ENCODE measurements at regions not wholly inside any gene's neighbourhood (a gene's known extent, or its start where the extent isn't known, plus 50 kb on each side); places are given as distances from the start of the nearest gene placed in this dataset.
"Not testable (repeated sequence)": the region's sequence is repeated elsewhere in the genome, so short reads cannot be mapped to it uniquely, and the experiment has no call there.

DNA sequence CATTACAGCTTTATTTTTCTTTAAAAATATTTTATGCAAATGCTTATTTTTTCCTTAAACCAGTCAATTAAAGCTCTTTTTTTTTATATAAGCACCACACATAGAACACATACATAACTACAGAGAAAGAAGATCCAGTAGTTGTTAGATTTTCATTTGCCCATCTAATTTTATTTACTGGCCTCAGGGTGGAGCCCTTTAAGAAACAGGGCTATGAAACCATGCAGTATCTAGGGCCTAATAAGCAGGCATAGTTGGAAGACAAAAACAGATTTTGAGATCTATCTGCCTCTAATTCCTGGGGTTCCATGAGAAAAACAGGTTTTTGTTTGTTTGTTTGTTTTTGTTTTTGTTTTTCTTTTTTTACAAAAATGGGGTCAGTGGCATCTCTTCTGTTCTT is 120.6 kb downstream of the BCHE start:
- Mint-ChIP-seq H3K27me3 (ENCODE audit: insufficient read depth) (no peaks in the 10 kb centered on the region), H3K27ac (no peak overlapping the region), H3K4me1 (ENCODE audit: low read depth) (no peaks in the 10 kb centered on the region), H3K9me3 (no peaks in the 10 kb centered on the region), H3K36me3 (ENCODE audit: low read depth) (no peaks in the 10 kb centered on the region), H3K4me3 (no peak overlapping the region)
- no peak for DNase-seq (ENCODE audit: low spot score)
- intact Hi-C loops (cut with micrococcal nuclease): no loop called here

DNA sequence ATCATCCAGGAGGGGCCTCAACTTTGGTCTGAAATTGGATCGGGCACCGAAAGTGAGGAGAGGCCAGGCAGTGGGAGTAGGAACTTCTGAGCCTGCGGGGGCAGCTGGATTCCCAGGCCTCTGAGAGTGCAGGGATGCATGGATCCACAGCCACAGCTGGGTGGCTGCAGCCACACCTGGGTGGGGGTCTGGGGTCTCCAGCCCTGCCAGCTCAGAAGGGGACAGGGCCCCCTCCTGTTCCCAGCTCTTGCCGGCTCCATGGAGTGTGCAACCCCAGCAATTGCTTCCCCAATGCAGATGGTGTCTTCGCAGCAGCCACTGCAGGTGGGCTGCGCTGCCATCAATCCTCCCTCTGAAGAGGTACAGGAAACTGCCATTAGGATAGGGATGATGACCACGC is 123.7 kb downstream of the BCHE start:
- DNase-seq (ENCODE audit: low spot score): no peak
- no peaks in the 10 kb centered on the region for H3K27me3 Mint-ChIP-seq (ENCODE audit: insufficient read depth)

DNA sequence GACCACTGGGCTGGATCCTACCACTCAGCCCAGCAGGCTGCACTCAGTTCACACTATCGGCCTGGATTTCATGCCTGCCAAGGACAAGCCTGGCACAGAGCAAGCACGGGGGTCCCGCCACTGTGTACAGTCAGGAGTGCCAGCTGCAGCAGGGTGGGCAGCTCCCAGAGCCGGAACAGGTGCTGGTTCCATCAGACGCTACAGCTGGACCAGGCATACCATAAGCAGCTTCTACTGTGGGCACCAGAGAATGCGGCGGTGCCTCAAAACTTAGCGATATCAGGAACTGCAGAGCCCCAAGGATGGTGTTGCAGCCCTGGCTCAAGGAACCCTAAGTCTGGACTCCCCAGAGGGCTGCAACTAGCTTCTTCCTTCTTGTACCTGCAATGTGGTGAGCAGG is 124.8 kb downstream of the BCHE start:
- intact Hi-C loops (cut with micrococcal nuclease): no loop called here
- Mint-ChIP-seq H3K4me3 (no peak overlapping the region), H3K36me3 (ENCODE audit: low read depth) (no peaks in the 10 kb centered on the region), H3K27ac (no peak overlapping the region), H3K27me3 (ENCODE audit: insufficient read depth) (no peaks in the 10 kb centered on the region), H3K9me3 (no peaks in the 10 kb centered on the region), H3K4me1 (ENCODE audit: low read depth) (no peaks in the 10 kb centered on the region)
- DNase-seq (ENCODE audit: low spot score): no peak

More for the DNA sequence above, 123.7 kb downstream of the BCHE start:
- H3K9me3 Mint-ChIP-seq: no peaks in the 10 kb centered on the region
- no peak overlapping the region for H3K4me3 Mint-ChIP-seq
- intact Hi-C loops (cut with micrococcal nuclease): no loop called here
- H3K27ac Mint-ChIP-seq: no peak overlapping the region
- no peaks in the 10 kb centered on the region for H3K36me3 Mint-ChIP-seq (ENCODE audit: low read depth)
- no peaks in the 10 kb centered on the region for H3K4me1 Mint-ChIP-seq (ENCODE audit: low read depth)

DNA sequence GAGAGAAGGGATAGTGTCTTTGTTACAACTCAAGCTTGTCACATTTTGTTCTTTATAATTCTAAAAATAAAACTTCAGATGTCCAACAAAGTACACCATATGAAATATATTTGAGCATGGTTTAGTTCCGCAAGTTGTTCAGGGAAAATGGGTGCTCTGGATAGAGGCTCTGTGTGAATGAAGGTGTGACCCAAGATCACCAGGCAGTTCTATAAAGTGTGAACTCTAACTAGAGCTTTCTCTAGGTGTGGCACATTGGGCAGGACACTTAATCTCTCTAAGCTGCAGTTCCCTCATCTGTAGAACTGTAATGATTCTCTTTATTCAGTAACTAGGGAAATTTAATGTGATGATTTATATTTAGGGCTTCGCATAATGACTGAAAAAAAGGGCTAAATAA is 139.3 kb downstream of the BCHE start:
- intact Hi-C loops (cut with micrococcal nuclease): no loop called here
- no peak overlapping the region for H3K27ac Mint-ChIP-seq
- no peak overlapping the region for H3K4me3 Mint-ChIP-seq
- no peak for DNase-seq (ENCODE audit: low spot score)
- no peaks in the 10 kb centered on the region for H3K27me3 Mint-ChIP-seq (ENCODE audit: insufficient read depth)
- H3K36me3 Mint-ChIP-seq (ENCODE audit: low read depth): no peaks in the 10 kb centered on the region
- no peaks in the 10 kb centered on the region for H3K9me3 Mint-ChIP-seq
- no peaks in the 10 kb centered on the region for H3K4me1 Mint-ChIP-seq (ENCODE audit: low read depth)

DNA sequence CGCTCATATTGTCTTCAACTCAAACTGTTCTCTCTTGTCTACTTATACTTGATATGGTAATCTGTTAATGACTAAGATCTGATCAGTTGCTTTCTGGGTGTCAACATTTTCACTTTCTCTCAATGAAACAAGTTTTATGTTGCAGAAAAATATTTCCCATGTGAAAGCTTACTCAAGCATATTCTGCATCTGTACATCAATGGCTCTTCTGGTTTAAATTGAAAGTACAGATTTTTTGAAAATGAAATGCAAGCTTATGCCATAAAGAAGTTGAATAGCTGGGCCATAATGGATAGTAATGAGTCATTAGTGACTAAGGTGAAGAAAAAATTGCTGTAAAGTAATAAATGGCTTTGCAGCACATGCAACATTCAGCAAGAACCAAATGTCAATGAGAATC is 140.7 kb downstream of the BCHE start:
- no peaks in the 10 kb centered on the region for H3K4me1 Mint-ChIP-seq (ENCODE audit: low read depth)
- no peak overlapping the region for H3K4me3 Mint-ChIP-seq
- DNase-seq (ENCODE audit: low spot score): no peak
- intact Hi-C loops (cut with micrococcal nuclease): no loop called here
- no peaks in the 10 kb centered on the region for H3K36me3 Mint-ChIP-seq (ENCODE audit: low read depth)
- H3K9me3 Mint-ChIP-seq: peaks cover 4% of the 10 kb centered on the region
- H3K27me3 Mint-ChIP-seq (ENCODE audit: insufficient read depth): no peaks in the 10 kb centered on the region
- no peak overlapping the region for H3K27ac Mint-ChIP-seq

DNA sequence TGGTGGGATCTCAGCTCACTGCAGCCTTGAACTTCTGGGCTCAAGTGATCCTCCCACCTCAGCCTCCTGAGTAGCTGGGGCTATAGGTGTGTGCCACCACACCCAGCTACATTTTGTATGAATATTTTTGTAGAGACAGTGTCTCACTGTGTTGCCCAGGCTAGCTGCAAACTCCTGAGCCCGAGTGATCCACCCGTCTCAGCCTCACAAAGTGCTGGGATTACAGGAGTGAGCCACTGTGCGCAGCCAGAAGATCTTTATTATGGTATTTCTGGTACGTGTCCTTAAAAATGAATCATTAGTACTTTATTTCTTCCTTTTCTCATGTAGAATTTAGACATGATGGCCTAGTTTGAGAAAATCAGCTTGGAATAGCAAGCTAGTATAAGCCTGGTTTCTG is 153.3 kb downstream of the BCHE start:
- H3K9me3 Mint-ChIP-seq: no peaks in the 10 kb centered on the region
- no peaks in the 10 kb centered on the region for H3K36me3 Mint-ChIP-seq (ENCODE audit: low read depth)
- intact Hi-C loops (cut with micrococcal nuclease): no loop called here

DNA sequence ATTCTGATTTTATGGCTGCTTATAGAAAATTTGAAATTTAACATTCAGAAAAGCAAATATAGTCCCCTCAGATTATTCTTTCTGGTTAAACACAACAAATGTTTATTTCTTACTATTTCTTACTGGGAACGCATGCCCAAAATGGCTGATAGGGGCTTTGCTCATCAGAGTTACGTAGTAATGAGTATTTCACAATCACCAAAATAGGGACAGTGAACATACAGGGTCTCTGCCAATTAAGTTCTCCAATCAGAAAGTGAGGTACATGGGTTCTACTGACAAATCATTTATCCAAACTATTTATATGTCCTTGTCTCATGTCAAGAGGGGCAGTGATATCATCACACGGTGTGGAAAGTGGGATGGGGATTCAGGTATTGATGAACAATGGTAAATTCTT is 154.5 kb downstream of the BCHE start:
- H3K9me3 Mint-ChIP-seq: no peaks in the 10 kb centered on the region
- intact Hi-C loops (cut with micrococcal nuclease): no loop called here
- no peak overlapping the region for H3K27ac Mint-ChIP-seq
- DNase-seq (ENCODE audit: low spot score): no peak
- H3K4me3 Mint-ChIP-seq: no peak overlapping the region
- no peaks in the 10 kb centered on the region for H3K4me1 Mint-ChIP-seq (ENCODE audit: low read depth)
- no peaks in the 10 kb centered on the region for H3K27me3 Mint-ChIP-seq (ENCODE audit: insufficient read depth)
- H3K36me3 Mint-ChIP-seq (ENCODE audit: low read depth): no peaks in the 10 kb centered on the region

More for the DNA sequence above, 153.3 kb downstream of the BCHE start:
- Mint-ChIP-seq H3K27me3 (ENCODE audit: insufficient read depth) (no peaks in the 10 kb centered on the region), H3K27ac (no peak overlapping the region), H3K4me1 (ENCODE audit: low read depth) (no peaks in the 10 kb centered on the region), H3K4me3 (no peak overlapping the region)
- no peak for DNase-seq (ENCODE audit: low spot score)

DNA sequence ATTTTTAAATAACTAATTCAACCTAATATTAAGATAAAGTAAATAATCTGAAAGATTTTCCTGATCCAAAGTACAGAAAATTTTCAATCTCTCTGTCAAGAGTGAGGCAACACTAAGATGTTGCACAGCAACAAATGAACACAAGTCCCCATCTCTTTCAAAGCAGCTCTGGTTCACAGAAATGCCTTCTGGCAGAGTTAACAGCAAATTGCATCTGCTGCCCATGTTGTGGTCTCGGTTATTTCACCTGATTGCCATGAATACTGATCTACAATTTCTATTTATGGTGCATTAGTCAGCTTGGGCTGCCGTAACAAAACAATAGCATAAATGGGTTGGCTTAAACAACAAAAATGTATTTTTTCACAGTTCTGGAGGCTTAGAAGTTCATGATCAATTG is 167.3 kb downstream of the BCHE start:
- H3K4me3 Mint-ChIP-seq: no peak overlapping the region
- H3K36me3 Mint-ChIP-seq (ENCODE audit: low read depth): no peaks in the 10 kb centered on the region
- intact Hi-C loops (cut with micrococcal nuclease): no loop called here
- H3K9me3 Mint-ChIP-seq: peaks cover 10% of the 10 kb centered on the region
- H3K4me1 Mint-ChIP-seq (ENCODE audit: low read depth): no peaks in the 10 kb centered on the region
- no peak for DNase-seq (ENCODE audit: low spot score)
- no peaks in the 10 kb centered on the region for H3K27me3 Mint-ChIP-seq (ENCODE audit: insufficient read depth)
- no peak overlapping the region for H3K27ac Mint-ChIP-seq

DNA sequence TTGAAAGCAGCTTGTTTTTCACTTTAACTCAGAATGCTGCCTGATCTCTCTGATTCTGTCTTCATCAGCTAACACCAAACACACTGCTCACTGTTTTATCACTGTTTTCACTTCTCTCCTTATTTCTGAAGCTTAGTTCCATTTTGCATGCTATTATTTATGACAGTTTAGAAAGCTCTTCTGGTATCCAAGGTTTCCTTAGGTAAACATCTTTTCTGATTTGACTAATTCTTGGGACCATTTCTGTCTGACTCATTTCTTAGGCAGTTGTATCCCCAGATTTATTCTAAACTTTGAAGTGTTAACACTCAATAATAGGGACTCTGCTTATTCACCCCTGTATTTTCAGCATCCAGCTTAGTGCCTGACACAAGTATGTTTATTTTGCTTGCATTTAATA is 167.7 kb downstream of the BCHE start:
- DNase-seq (ENCODE audit: low spot score): no peak
- Mint-ChIP-seq H3K4me3 (no peak overlapping the region), H3K27ac (no peak overlapping the region), H3K27me3 (ENCODE audit: insufficient read depth) (no peaks in the 10 kb centered on the region), H3K9me3 (peaks cover 5% of the 10 kb centered on the region), H3K4me1 (ENCODE audit: low read depth) (no peaks in the 10 kb centered on the region), H3K36me3 (ENCODE audit: low read depth) (no peaks in the 10 kb centered on the region)
- intact Hi-C loops (cut with micrococcal nuclease): no loop called here

DNA sequence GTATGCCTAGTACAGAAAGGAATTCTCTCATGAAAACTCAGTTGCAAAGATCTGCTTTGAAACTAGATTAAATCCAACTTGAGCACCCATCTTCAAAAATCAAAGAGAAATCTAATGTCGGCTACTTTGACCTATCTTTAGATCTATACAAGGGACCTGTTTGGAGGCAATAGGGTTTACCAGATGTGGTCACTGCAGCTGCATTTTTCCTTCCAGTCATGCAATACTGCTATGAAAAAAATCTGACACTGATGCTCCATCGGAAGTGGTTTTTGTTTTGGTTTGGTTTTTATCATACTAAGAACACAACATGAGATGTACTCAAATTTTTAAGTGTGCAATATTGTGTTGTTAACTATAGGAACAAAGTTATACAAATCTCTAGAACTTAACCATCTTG is 169.5 kb downstream of the BCHE start:
- Mint-ChIP-seq H3K36me3 (ENCODE audit: low read depth) (no peaks in the 10 kb centered on the region), H3K9me3 (peaks cover 3% of the 10 kb centered on the region), H3K4me1 (ENCODE audit: low read depth) (no peaks in the 10 kb centered on the region), H3K27ac (no peak overlapping the region), H3K27me3 (ENCODE audit: insufficient read depth) (no peaks in the 10 kb centered on the region), H3K4me3 (no peak overlapping the region)
- intact Hi-C loops (cut with micrococcal nuclease): no loop called here
- no peak for DNase-seq (ENCODE audit: low spot score)

DNA sequence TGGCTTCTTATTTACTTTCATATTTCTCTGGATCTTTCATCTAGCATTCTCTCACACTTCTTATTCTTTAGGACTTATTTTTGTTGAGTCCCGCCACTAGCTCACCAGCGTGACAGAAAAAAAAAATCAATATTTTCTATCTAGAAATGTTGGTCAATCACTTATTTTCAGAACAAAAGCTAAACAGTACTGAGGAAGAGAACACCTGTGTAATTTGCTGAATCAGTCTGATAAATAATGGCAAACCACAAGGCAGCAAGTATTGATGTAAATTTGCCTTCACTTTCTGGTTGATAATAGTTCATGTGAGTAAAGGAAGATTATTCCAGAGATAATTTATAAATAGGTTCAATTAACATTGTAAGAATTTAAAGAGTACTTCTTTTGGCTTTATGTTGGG is 179.2 kb downstream of the BCHE start:
- Mint-ChIP-seq H3K27me3 (ENCODE audit: insufficient read depth) (no peaks in the 10 kb centered on the region), H3K9me3 (no peaks in the 10 kb centered on the region), H3K4me1 (ENCODE audit: low read depth) (no peaks in the 10 kb centered on the region), H3K36me3 (ENCODE audit: low read depth) (no peaks in the 10 kb centered on the region), H3K4me3 (no peak overlapping the region), H3K27ac (no peak overlapping the region)
- intact Hi-C loops (cut with micrococcal nuclease): no loop called here
- no peak for DNase-seq (ENCODE audit: low spot score)

DNA sequence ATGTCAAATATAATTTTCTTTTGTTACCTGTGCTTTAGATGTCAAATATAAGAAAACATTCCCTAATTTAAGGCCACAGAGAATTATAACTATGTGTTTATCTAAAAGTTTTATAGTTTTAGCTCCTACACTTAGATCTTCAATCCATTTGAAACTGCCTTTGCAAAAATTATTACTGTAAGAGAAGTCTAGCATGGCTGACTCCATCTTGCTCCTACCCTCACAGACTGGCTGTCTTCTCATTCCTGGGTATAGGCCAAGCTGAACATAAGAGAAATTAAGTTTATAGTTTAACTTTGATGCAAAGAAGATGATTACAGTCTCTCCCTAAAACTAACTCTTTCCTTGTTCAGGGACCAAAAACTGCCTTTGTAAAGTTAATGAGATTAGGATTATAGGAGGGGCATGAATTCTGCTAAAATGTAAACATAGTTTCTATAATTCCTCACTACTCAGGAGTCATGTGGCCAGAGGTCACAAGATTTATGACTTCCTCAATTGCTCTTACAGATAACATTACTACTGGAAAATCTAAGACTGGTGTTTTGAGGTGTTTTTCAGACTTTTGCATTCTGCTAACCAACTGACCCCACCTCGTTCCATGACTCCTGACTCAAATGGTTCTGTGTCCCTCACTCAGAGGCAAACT is 184.0 kb downstream of the BCHE start:
- H3K4me1 Mint-ChIP-seq (ENCODE audit: low read depth): no peaks in the 10 kb centered on the region
- no peak for DNase-seq (ENCODE audit: low spot score)
- no peak overlapping the region for H3K27ac Mint-ChIP-seq
- peaks cover 5% of the 10 kb centered on the region for H3K9me3 Mint-ChIP-seq
- H3K36me3 Mint-ChIP-seq (ENCODE audit: low read depth): no peaks in the 10 kb centered on the region
- H3K4me3 Mint-ChIP-seq: no peak overlapping the region
- H3K27me3 Mint-ChIP-seq (ENCODE audit: insufficient read depth): no peaks in the 10 kb centered on the region
- intact Hi-C loops (cut with micrococcal nuclease): no loop called here

DNA sequence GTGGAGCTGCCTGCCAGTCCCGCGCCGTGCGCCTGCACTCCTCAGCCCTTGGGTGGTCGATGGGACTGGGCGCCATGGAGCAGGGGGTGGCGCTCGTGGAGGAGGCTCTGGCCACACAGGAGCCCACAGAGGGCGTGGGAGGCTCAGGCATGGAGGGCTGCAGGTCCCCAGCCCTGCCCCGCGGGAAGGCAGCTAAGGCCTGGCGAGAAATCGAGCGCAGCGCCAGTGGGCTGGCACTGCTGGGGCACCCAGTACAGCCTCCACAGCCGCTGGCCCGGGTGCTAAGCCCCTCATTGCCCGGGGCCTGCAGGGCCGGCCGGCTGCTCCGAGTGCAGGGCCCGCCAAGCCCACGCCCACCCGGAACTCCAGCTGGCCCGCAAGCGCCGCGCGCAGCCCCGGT is 187.9 kb downstream of the BCHE start:
- H3K9me3 Mint-ChIP-seq; H3K27me3 Mint-ChIP-seq (ENCODE audit: insufficient read depth); DNase-seq (ENCODE audit: low spot score); H3K4me1 Mint-ChIP-seq (ENCODE audit: low read depth); intact Hi-C loops (cut with micrococcal nuclease); H3K4me3 Mint-ChIP-seq; H3K27ac Mint-ChIP-seq; H3K36me3 Mint-ChIP-seq (ENCODE audit: low read depth): not testable (repeated sequence)

DNA sequence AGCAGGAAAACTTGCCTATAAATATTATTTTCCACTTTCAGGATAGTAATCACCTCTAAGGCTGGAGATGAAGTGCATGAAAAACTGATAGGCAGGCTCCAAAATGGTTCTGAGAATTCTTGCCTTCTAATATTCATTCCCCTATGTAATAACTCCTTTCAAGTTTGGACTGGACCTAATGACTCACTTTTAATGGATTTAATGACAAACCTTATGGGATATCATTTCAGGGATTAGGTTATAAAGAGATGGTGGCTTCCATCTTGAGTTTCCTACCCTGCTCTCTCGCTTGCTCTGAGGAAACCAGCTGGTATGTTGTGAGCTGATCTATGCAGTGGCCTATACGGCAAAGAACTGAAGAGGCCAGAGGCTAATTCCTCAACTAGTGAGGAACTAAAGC is 192.0 kb downstream of the BCHE start:
- no peak for DNase-seq (ENCODE audit: low spot score)
- no peaks in the 10 kb centered on the region for H3K27me3 Mint-ChIP-seq (ENCODE audit: insufficient read depth)
- H3K9me3 Mint-ChIP-seq: peaks cover 1% of the 10 kb centered on the region
- no peaks in the 10 kb centered on the region for H3K36me3 Mint-ChIP-seq (ENCODE audit: low read depth)
- H3K4me1 Mint-ChIP-seq (ENCODE audit: low read depth): no peaks in the 10 kb centered on the region
- intact Hi-C loops (cut with micrococcal nuclease): no loop called here
- no peak overlapping the region for H3K4me3 Mint-ChIP-seq
- no peak overlapping the region for H3K27ac Mint-ChIP-seq

All from activated T-helper 1 cell treated with anti-CD3 and anti-CD28 coated beads, Interleukin-12 subunit alpha, Interleukin-12 subunit beta, Interleukin-2, Interleukin-4 antibody, amounts not matched to agents 30 ng/mL and 10 ng/mL and 1 ng/mL, durations not matched to agents 14 hours and 24 hours and 36 hours (primary cell).